ENCODE measurements at regions not wholly inside any gene's neighbourhood (a gene's known extent, or its start where the extent isn't known, plus 50 kb on each side); places are given as distances from the start of the nearest gene placed in this dataset.

DNA sequence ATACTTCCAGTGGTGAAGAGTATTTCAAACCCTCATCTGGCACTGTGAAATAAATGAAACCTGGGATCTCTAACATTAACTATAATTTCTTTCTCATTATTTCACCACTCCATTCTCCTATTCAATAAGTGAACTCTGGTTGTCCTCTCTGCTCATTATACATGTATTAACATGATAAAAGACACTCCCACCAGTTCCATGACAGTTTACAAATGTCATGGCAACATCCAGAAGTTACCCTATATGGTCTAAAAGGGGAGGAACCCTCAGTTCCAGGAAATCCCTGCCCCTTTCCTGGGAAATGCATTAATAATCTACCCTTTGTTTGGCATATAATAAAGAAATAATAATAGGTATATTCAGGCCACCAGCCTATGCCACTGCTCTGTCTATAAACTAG lies 62.7 kb upstream of the BRINP3 start:
- no peak for DNase-seq

DNA sequence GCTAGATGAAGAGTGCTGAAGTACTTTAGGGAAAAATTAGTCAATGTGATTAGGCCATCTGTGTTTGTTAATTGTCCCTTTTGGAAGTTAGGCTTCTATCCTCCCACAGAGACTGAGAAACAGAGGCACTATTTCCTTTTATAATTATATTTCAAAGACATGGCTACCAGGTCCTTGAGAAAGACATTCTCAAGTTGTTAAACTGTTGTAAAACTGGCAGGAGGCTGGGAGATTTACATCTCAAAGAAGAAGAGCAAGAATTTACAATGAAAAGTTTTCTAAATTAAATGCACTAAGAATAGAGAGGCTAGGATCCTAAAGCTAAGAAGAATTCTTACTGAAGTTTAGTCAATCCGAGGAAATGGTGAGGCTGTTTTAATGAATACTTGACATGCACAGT lies 74.0 kb upstream of the BRINP3 start:
- DNase-seq = no peak

DNA sequence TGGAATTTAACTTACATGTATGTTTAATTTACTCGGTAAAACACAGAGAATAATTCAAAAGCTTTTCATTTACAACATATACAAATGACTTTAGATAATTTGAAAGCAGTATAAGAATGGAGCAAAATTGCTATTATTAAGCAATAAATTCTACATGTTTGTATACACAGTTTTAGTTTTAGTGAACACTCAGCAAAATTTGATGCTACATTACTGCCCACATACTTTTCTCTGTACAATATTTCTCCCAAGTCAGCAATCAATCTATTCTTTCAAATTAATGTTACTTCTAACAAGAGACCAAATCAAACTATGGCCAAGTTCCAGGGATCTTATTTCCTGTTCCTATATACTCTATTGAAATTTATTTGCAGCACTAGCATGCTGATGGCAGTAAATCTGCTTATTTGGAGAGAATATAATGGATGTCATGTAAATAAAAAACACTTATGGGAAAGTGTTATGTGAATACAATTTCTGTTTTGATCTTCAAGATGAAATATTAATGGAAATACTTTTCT lies 82.6 kb upstream of the BRINP3 start:
- DNase-seq = no peak

DNA sequence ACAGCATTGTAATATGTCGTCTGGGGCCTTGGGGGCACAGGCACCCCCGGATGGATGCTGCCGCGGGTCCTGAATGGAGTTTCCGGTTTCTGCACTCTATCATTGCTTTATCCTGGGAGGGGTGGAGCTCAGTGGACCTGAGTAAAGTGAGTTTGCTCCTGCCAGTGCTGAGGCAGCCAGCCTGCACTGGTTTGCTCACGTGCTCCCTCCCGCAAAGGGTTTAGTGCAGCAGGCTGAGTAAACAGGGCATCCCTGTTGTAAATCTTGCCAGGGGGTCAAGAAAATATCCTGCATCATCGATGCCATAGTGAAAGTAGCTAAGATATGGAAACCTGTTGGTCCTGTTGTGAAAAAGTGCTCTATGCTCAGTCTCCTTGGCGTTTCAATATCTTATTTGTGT lies 85.6 kb upstream of the BRINP3 start:
- no peak for DNase-seq

DNA sequence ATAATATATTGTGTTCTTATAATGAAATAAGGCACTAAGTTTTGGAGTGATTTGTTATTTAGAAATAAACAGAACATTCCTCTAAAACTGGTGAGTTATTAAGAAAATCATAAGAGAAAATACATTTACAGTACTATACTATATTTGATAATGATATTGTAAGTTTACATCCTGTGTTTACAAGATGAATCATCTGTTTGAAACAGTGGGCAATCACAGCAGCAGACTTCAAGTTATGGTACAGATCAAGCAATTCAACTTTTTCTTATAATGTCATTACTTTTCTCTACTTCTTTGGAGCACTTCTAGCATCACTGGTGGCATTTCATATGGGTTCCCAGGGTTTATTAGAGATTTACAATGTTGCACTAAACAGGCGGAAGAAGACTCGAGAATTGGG lies 86.5 kb upstream of the BRINP3 start:
- DNase-seq = no peak

DNA sequence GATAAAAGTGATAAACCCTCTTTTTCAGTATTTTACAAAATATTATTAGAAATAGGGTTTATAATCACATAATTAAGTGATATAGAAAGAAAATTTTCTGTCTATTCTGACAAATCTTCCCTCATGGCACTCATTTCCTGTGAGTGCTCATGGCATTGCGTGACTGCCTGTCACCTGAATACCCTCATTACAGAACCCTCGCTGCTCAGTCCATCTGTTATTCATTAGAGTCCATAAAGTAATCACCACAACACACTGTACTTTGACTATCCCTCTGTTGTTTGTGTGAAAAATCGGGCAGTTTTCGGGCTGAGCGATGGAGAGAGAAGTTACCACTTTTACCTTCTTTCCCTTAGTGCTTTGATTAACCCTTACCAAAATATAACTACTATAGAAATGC lies 100.4 kb upstream of the BRINP3 start:
- DNase-seq = no peak

DNA sequence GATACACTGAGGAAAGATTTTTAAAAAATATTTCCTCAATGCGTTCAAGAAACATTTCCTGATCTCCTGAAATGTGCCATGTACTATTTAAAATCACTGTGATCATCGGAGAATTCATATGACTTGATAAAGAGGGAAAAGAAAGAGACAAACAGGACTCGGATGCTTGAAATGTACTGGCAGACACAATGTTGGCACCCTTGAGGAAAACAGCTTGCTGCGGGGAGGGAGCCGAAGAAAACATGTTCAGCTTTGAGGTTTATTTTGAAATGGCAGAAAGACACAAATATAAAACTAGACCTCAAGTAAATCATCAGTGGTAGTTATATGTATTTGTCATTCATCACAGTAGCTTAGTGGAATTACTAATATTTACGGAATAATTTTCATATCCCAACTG lies 100.9 kb upstream of the BRINP3 start:
- DNase-seq = no peak

DNA sequence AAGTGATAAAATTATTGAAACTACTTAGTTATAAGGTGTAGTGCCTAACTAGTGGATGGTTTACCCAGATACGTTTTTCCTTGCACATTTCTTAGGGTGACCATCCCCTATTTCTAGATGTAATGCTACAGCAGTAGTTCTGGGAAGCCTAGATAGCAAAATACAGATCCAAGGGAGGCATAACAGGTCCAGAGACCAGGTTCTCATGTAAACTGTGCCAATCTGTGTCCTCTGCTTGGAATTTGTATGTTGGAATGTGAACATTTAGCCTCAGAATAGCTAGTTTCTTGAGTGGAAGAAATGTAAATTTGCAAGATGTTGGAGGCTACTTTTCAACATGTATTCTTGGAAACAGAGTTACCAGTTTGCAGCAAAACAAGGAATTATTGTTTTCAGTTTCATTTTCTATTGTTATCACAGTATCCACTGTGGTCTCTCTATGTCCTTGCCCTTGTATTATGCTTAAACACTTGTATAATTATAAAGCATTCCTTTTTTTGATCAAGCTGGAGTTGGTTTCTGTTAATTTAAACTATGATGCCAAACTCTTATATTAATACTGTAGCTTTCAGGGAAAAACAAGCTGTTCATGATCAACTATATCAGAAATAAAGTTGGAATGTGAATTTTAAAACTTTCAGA lies 102.0 kb upstream of the BRINP3 start:
- no peak for DNase-seq

DNA sequence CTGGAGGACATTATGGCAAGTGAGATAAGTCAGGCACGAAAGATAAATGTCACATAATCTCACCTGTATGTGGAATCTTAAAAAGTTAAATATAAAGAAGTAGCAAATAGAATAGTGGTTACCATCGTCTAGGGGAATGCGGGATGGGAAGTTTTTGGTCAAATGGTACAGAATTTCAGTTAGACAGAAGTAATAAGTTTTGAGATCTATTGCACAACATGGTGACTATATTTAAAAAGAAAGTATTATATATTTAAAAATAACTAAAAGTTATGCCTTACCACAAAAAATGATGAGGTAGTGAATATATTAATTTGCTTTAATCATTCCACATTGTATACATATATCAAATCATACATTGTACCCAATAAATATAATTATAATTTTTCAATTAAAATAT lies 106.2 kb upstream of the BRINP3 start:
- no peak for DNase-seq

DNA sequence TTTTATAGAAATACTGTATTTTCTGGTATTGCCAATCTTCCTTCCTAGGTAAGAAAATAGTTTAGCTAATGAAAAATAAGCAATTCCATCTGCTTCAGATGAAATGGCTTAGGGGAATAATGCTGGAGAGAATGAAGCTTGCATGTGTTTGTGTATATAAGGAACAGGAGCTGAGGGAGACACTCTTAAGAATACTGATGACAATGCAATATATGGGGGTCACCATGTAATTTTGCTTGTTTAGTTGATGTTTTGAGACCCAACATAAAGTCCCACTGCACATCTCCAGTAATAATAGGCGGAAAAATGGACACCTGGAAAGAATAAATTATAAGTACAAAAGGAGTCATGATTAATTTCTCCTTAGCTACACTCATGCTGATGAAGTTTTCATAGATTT lies 110.8 kb upstream of the BRINP3 start:
- DNase-seq = no peak

DNA sequence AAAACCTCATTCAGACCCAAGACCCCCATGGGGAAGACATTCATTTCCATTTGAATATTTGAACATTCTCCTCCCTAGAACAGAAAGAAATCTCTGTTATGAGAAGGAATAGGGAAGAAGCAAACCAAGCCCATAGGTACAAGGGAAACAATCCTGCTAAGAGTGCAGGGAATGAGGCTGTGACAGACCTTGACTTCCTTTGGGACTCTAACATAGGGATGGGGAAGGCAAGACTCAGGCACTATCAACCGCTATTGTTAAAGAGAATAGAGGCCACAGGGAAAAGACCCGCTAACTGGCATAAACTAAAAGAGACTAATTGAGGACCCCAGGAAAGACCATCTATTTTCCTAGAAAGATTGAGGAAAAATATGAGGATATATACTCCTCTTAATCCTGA lies 117.8 kb upstream of the BRINP3 start:
- no peak for DNase-seq

DNA sequence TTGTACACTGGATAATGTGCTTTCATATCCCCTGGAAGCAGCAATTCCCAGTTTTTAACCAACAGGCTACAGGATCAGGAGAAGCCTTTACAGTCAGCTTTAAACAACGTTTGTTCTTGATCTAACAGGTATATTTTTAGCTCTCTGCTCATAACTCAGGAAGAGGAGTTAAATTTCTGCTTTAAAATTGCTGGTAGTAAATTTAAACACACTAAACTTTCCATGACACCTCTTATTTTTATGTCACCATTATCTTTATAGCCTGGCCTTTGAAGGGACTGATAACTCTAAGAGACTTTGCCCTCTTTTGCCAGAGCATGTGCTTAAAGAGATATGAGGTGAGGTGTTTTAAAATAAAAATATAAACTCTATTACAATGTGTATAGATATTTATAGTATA lies 119.6 kb upstream of the BRINP3 start:
- no peak for DNase-seq

DNA sequence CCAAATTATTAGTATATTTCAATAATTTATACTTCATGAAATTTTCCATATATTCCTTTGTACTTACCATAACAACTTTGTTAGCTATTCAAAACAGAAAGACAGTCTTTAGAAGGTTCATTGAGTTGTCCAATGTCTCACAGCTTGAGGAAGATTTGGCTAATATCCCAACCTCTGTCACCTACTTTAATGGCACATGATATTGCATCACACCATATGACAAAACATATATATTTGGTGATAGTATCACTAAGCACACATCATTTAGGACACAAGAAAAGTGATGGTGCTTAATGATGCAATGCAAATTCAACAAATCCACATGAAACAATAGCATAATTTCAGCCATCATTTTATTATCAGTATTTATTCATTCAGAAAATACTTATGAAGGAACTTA lies 122.0 kb upstream of the BRINP3 start:
- no peak for DNase-seq

DNA sequence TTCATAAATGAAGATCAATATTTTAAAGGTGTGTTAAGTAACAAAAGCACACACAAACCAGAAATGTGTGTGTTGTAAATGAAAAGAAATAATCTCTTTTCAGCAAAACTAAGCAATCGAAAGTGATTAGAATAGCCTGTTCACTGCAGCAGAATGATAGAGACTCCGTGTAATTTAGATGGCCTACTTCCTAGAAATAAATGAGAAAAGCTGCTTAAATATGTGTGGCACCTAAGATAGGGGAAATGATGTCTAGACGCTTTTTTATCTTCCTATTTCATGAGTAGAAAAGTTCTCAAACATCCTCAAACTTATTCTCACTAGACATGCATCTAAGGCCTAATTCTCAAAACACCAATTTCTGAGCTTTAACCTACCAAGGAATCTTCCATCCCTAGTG lies 124.7 kb upstream of the BRINP3 start:
- DNase-seq = no peak

DNA sequence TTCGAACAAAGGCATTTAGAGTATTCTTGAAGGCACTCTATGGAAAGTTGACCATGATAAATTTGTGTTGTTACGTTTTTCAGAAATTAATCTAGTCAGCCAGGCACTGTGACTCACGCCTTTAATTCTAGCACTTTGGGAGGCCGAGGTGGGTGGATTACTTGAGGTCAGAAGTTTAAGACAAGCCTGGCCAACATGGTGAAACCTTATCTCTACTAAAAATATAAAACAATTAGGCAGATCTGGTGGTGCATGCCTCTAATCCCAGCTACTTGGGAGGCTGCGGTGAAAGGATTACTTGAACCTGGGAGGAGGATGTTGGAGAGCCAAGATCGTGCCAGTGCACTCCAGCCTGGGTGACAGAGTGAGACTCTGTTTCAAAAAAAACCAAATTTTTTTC lies 130.6 kb upstream of the BRINP3 start:
- DNase-seq = no peak

DNA sequence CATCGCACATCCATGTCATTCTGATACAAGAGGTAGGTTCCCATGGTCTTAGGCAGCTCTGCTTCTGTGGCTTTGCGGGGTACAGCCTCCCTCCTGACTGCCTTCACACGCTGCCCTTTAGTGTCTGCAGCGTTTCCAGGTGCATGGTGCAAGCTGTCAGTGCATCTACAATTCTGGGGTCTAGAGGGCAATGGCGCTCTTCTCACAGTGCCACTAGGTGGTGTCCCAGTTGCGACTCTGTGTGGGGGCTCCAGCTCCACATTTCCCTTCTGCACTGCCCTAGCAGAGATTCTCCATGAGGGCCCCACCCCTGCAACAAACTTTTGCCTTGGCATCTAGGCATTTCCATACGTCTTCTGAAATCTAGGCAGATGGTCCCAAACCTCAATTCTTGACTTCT lies 138.2 kb upstream of the BRINP3 start:
- DNase-seq = no peak

DNA sequence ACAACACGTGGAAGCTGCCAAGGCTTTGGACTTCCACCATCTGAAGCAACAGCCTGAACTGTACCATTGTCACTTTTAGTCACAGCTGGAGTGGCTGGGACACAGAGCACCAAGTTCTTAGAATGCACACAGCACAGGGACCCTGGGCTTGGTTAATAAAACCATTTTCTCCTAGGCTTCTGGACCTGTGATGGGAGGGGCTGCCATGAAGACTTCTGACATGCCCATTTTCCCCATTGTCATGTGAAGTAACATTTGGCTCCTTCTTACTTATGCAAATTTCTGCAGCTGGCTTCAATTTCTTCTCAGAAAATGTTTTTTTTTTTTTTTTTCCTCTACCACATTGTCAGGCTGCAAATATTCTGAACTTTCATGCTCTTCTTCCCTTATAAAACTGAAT lies 138.6 kb upstream of the BRINP3 start:
- no peak for DNase-seq

DNA sequence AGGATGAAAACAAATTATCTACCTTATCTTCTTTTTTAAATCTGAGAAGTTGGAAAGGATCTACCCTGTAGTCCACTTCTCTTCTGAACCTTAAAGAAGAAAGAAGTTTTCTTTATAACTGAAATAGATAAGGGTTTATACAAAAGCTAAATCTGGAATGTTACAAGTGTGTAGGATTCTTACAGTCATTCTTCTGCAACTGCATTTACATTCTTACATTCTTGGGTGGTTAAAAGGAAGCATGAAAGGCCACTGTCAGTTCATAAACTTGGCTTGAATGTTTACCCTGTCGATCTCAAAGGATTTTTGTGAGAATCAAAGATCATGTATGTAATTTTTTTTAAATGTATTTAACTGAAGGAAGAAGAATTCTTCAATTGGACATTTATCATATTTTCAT lies 142.1 kb upstream of the BRINP3 start:
- DNase-seq = no peak

DNA sequence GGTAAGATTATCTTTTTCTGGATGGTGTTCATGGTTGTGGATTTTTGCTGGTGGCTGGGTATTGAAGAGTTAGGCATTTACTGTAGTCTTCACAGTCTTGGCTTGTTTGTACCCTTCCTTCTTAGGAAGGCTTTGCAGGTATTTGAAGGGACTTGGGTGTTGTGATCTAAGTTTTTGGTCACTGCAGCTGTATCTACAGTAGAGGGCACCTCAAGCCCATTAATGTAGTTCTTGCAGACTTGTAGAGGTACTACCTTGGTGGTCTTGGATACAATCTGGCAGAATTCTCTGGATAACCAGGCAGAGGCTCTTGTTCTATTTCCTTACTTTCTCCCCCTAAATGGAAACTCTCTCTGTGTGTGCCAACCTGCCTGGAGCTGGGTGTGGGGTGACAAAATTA lies 155.8 kb upstream of the BRINP3 start:
- no peak for DNase-seq

DNA sequence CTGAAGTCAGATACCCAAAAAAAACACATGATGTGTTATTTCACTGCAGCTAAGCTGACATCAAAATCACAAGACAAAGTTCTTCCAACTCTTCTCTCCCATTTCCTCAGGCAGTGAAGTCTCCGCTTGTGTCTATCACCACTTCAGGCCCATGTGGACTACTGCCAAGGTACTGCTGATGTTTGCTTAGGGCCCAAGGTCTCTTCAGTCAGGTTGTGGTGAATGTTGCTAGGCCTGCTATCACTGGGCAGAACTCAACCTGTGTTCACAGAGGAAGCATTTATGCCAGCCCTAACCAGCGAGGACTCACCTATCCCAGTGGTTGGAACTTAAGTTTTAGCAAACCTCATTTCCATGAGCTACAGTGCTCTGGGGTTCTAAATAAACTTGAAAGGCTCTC lies 156.5 kb upstream of the BRINP3 start:
- no peak for DNase-seq

DNA sequence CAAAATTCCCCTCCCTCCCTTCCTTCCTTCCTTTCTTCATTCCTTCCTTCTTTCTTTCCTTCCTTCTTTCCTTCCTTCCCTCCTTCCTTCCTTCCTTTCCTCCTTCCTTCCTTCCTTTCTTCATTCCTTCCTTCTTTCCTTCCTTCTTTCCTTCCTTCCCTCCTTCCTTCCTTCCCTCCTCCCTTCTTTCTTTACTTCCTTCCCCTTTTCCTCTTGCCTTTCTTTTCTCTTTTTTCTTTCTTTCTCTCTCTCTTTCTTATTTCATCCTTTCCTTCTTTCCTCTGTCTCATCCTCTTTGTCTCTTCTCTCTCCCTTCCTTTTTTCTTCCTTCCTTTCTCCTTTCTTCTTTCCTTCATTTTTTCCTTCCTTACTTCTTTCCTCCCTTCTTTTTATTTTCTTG lies 171.9 kb upstream of the BRINP3 start:
- DNase-seq = no peak

DNA sequence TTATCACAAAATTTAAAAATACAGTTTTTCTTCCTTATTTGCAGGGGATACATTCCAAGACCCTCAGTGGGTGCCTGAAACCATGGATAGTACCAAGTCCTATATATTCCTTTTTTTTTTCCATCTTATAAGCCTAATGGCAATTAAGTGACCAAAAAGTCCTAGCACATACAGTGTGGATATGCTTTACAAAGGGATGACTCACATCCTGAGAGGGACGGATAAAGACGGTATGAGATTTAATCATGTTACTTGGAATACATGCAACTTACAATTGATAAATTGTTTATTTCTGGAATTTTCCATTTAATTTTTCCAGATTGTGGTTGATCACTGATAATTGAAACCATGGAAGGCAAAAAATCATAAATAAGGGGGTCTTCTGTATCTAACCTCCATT lies 181.2 kb upstream of the BRINP3 start:
- DNase-seq = no peak

DNA sequence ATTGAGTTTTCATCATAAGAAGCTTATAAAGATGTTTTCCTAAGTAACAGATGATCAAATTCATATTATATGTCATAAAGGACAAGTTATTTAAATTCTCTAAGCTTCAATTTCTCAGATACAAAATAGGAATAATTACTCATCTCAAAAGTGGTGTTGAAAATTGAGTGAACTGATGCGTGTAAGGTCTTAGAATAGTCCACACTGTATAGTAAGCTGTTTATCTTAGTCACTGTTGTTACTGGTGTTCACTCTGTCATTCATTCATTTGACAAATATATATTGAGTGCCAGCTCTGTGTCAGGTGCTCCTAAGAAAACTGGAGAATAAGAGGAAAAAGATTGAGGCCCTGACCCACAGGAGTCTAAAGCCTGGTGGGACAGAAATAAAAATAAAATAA lies 186.3 kb upstream of the BRINP3 start:
- DNase-seq = no peak

DNA sequence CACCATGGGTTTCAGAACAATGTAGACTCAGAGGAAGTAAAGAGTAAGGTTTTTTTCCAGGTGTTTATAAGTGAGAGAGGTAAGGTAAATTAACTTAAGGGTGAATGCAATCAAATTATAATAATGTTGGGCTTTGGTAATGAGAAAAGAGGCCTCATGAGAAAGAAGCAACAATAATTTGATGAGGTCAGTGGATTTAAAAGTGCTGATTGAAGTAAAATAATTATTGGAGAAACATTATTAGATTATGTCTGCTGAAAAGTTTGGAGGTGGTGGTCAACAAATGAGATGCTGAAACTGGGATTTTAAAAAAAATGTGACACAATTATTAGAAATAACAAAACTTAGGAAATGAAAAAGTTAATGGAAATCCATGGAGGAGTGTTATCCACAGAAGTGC lies 187.4 kb upstream of the BRINP3 start:
- DNase-seq = no peak

DNA sequence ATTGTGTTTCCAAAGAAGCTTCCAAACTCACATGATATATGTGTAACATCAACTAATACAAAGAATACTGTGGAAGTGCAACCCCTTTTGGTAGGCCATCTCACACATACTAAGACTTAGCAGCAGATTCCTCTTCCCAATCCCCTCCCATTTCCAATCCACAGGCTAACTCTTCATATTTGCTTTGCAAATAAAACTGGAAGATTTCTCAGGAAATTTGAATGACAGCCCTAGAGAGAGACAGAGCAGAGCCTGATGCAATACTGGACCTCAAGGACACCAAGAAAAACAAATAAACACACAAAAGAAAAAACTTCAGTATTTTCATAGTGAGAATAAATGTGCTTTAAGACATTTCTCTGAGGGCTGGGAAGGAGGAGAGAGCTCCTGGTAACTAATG lies 190.2 kb upstream of the BRINP3 start:
- no peak for DNase-seq

DNA sequence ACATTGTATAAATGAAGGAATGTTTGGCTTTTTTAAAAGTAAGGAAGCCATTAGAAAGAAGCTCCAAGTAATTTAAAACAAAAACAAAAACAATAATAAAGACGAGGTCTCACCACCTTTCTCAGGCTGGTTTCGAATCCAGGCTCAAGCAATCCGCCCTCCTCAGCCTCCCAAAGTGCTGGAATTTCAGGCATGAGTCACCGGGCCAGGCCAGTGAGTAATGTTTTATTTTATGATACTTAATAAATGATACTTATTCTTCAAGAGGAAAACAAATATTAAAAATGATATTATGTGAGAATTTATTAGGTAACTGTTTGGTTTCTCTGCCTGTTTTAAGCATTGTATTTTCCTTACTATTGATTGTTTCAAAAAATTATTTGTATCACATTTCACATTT lies 201.4 kb upstream of the BRINP3 start:
- DNase-seq = no peak
